Activated CD8-positive, alpha-beta memory T cell treated with anti-CD3 and anti-CD28 coated beads, Interleukin-2, amount 50 U/mL, for 24 hours (primary cell): ENCODE measurements at regions not wholly inside any gene's neighbourhood (a gene's known extent, or its start where the extent isn't known, plus 50 kb on each side); places are given as distances from the start of the nearest gene placed in this dataset.

ENCODE experiments used
- DNase-seq: peaks from one replicate; pipeline ENCODE4 v3.0.0-alpha.2; 2020; ENCODE audit errors: extremely low read depth

GRCh38 chr17:77771587-77771986 lies 186.9 kb upstream of the TNRC6C start:
- no peak for DNase-seq

- no peak for DNase-seq
Observed at GRCh38 chr17:77771998-77772397, 186.5 kb upstream of the TNRC6C start.

GRCh38 chr17:77772461-77772897 lies 186.0 kb upstream of the TNRC6C start:
- DNase-seq: no peak

GRCh38 chr17:77772899-77773358 lies 185.6 kb upstream of the TNRC6C start:
- DNase-seq: no peak

GRCh38 chr17:77774182-77774581 lies 184.3 kb upstream of the TNRC6C start:
- no peak for DNase-seq

- DNase-seq: no peak
Observed at GRCh38 chr17:77778636-77779489, 179.6 kb upstream of the TNRC6C start.

- DNase-seq: no peak
Observed at GRCh38 chr17:77779711-77780539, 178.6 kb upstream of the TNRC6C start.

GRCh38 chr17:77781536-77781935 lies 177.0 kb upstream of the TNRC6C start:
- no peak for DNase-seq

GRCh38 chr17:77782201-77782600 lies 176.3 kb upstream of the TNRC6C start:
- DNase-seq: no peak

GRCh38 chr17:77782611-77783010 lies 175.9 kb upstream of the TNRC6C start:
- DNase-seq: no peak

- DNase-seq: peak; percentile 24
Observed at GRCh38 chr17:77783991-77784820, 174.3 kb upstream of the TNRC6C start.

- DNase-seq: no peak
Observed at GRCh38 chr17:77785312-77785905, 173.1 kb upstream of the TNRC6C start.

GRCh38 chr17:77786090-77786489 lies 172.4 kb upstream of the TNRC6C start:
- no peak for DNase-seq

GRCh38 chr17:77786740-77787505 lies 171.6 kb upstream of the TNRC6C start:
- no peak for DNase-seq

GRCh38 chr17:77790143-77790829 lies 168.2 kb upstream of the TNRC6C start:
- DNase-seq: no peak

- no peak for DNase-seq
Observed at GRCh38 chr17:77792626-77793025, 165.9 kb upstream of the TNRC6C start.

- DNase-seq: no peak
Observed at GRCh38 chr17:77793146-77793970, 165.1 kb upstream of the TNRC6C start.

GRCh38 chr17:77793971-77794235 lies 164.6 kb upstream of the TNRC6C start:
- no peak for DNase-seq

GRCh38 chr17:77794846-77795245 lies 163.7 kb upstream of the TNRC6C start:
- DNase-seq: no peak
